Breast epithelium (tissue), 4 donors: ENCODE measurements at regions not wholly inside any gene's neighbourhood (a gene's known extent, or its start where the extent isn't known, plus 50 kb on each side); places are given as distances from the start of the nearest gene placed in this dataset.

ENCODE experiments used
- DNase-seq, 2 donors: peaks; one replicate each; pipeline ENCODE4 v3.0.0-alpha.2; 2019; ENCODE audit warnings: low spot score in 2 of 2
- H3K27ac ChIP-seq, 2 donors: fragments of 200-600 bp; sonication (generic) in 1 of 2; one replicate each; pipeline ENCODE4 v1.5.1; 2016 to 2019; ENCODE audit warnings: mild to moderate bottlenecking in 1 of 2
- H3K27me3 ChIP-seq, 2 donors: fragments of 200-600 bp; sonication (generic) in 1 of 2; one replicate each; pipeline versions ENCODE4 v1.5.1 to v1.6.0; 2017 to 2019; ENCODE audit warnings: control low read depth in 1 of 2, mild to moderate bottlenecking in 1 of 2
- H3K36me3 ChIP-seq: fragments of 200-600 bp; one replicate; pipeline ENCODE4 v1.5.1; 2019
- H3K4me1 ChIP-seq, 2 donors: fragments of 200-600 bp; sonication (generic); one replicate each; pipeline ENCODE4 v1.5.1; 2016 to 2019; ENCODE audit warnings: control low read depth in 1 of 2
- H3K4me3 ChIP-seq, 3 donors: fragments of 200-600 bp; sonication (generic); 1 replicate in 2 of 3; 2 replicates in 1 of 3; pipeline ENCODE4 v1.5.1; 2016 to 2019; ENCODE audit warnings: mild to moderate bottlenecking in 3 of 3, moderate library complexity in 2 of 3
- H3K9me3 ChIP-seq, 2 donors: fragments of 200-600 bp; sonication (generic) in 1 of 2; one replicate each; pipeline ENCODE4 v1.5.1; 2016 to 2019; ENCODE audit warnings: control low read depth in 1 of 2
- CTCF ChIP-seq, 3 donors: fragments of 450-650 bp; IDR thresholded peaks; one replicate each; pipeline ENCODE4 v1.5.1; 2016 to 2017; ENCODE audit warnings: antibody characterized with exemption in 3 of 3, mild to moderate bottlenecking in 3 of 3, moderate library complexity in 3 of 3
- POLR2A ChIP-seq: fragments of 450-650 bp; IDR thresholded peaks from one replicate; pipeline ENCODE4 v1.6.1; 2016; ENCODE audit warnings: antibody characterized with exemption, mild to moderate bottlenecking, moderate library complexity
- POLR2AphosphoS5 ChIP-seq, 3 donors: sonication (generic); formaldehyde crosslinking; IDR thresholded peaks; one replicate each; pipeline ENCODE4 v1.6.1; 2017; ENCODE audit warnings: antibody characterized with exemption in 3 of 3
- intact Hi-C: fragments of 100-400 bp; cut with DNase I; formaldehyde crosslinking; loops from one replicate; pipeline ENCODE4 v1.15.1; 2023; ENCODE audit warnings: low total_unique reads

- Histone ChIP-seq H3K4me3 (no peak overlapping the region), H3K27ac (no peak overlapping the region), H3K36me3 (no peaks in the 10 kb centered on the region), H3K9me3 (no peaks in the 10 kb centered on the region), H3K27me3 (no peaks in the 10 kb centered on the region), H3K4me1 (no peaks in the 10 kb centered on the region)
- TF ChIP-seq CTCF (IDR thresholded peaks at IDR 0.05): no peak
- TF ChIP-seq POLR2A: no peak
- TF ChIP-seq POLR2AphosphoS5 (IDR thresholded peaks at IDR 0.05): no peak
- DNase-seq: no peak
- intact Hi-C loops: no loop called here
These were observed 668.8 kb downstream of the TDRD15 start for GRCh38 chr2:21792571-21792970.

DNA sequence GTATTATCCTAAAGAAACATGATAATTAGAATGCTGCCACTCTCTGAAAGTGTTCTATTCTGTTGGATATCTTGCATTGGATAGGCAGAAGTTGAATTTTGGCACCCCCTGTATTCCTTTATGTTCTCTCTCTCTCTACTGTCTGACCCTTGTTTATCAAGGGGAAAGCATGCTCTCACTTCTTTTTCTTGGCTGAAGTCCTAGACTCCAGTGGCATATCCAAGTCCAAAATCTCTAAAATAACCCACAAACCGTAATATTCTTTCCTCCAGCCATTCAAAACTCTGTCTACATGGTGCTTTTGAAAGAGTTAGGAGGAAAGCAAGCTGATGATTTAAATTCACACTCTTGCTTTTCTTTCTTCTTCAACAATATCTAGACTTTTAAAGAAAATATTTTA lies 669.7 kb downstream of the TDRD15 start:
- H3K27me3 ChIP-seq: no peaks in the 10 kb centered on the region
- intact Hi-C loops: no loop called here
- H3K4me1 ChIP-seq: no peaks in the 10 kb centered on the region
- H3K4me3 ChIP-seq: no peak overlapping the region
- TF ChIP-seq CTCF (IDR thresholded peaks at IDR 0.05) (no peak), POLR2A (no peak), POLR2AphosphoS5 (IDR thresholded peaks at IDR 0.05) (no peak)
- H3K36me3 ChIP-seq: no peaks in the 10 kb centered on the region
- no peak for DNase-seq
- H3K9me3 ChIP-seq: no peaks in the 10 kb centered on the region
- no peak overlapping the region for H3K27ac ChIP-seq

GRCh38 chr2:21794611-21795010 lies 670.8 kb downstream of the TDRD15 start:
- TF ChIP-seq POLR2A: no peak
- TF ChIP-seq POLR2AphosphoS5 (IDR thresholded peaks at IDR 0.05): no peak
- no peak for TF ChIP-seq CTCF (IDR thresholded peaks at IDR 0.05)
- intact Hi-C loops: no loop called here
- Histone ChIP-seq H3K27me3 (no peaks in the 10 kb centered on the region), H3K4me1 (no peaks in the 10 kb centered on the region), H3K9me3 (no peaks in the 10 kb centered on the region), H3K27ac (no peak overlapping the region), H3K36me3 (no peaks in the 10 kb centered on the region), H3K4me3 (no peak overlapping the region)
- no peak for DNase-seq

DNA sequence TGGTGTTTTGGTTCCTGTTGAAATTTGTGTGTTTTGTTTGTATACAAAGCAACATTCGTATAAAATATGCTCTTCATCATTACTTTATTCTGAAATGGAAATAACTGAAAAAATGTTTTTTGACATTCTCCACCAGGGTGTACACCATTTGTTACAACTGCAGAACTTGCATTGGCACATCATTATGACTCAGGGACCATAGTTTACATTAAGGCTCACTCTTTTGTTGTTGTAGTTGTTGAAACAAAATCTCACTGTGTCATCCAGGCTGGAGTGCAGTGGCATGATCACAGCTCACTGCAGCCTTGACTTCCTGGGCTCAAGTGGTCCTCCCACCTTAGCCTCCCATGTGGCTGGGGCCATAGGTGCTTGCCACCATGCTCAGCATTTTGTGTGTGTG lies 676.6 kb downstream of the TDRD15 start:
- Histone ChIP-seq H3K9me3 (no peaks in the 10 kb centered on the region), H3K36me3 (no peaks in the 10 kb centered on the region), H3K27me3 (no peaks in the 10 kb centered on the region), H3K4me3 (no peak overlapping the region), H3K27ac (no peak overlapping the region), H3K4me1 (no peaks in the 10 kb centered on the region)
- intact Hi-C loops: no loop called here
- no peak for DNase-seq
- TF ChIP-seq POLR2AphosphoS5 (IDR thresholded peaks at IDR 0.05): no peak
- TF ChIP-seq POLR2A: no peak
- no peak for TF ChIP-seq CTCF (IDR thresholded peaks at IDR 0.05)

DNA sequence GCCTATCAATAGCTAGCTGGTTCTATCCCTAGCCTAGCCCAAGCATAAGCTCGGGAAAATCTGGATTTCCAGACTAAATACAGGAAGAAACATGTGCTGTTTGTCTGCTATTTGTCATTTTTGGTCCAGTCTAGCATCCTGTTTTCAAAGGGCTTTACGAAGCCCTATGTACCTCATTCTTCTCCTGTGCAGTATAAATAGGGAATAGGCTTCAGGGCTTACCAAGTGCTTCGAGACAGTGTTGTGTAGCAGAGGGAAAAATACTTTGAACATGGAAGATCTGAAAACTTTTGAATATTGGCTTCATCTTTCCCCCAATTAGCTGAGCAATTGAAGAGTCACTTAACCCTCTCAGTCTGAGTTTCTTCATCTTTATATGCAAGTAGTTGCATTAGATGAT lies 679.8 kb downstream of the TDRD15 start:
- intact Hi-C loops: no loop called here
- TF ChIP-seq CTCF (IDR thresholded peaks at IDR 0.05): no peak
- DNase-seq: no peak
- no peaks in the 10 kb centered on the region for H3K9me3 ChIP-seq
- H3K4me3 ChIP-seq: no peak overlapping the region
- no peaks in the 10 kb centered on the region for H3K27me3 ChIP-seq
- H3K36me3 ChIP-seq: no peaks in the 10 kb centered on the region
- no peaks in the 10 kb centered on the region for H3K4me1 ChIP-seq
- H3K27ac ChIP-seq: no peak overlapping the region
